ENCODE measurements at regions not wholly inside any gene's neighbourhood (a gene's known extent, or its start where the extent isn't known, plus 50 kb on each side); places are given as distances from the start of the nearest gene placed in this dataset.
"Not testable (repeated sequence)": the region's sequence is repeated elsewhere in the genome, so short reads cannot be mapped to it uniquely, and the experiment has no call there.

DNA sequence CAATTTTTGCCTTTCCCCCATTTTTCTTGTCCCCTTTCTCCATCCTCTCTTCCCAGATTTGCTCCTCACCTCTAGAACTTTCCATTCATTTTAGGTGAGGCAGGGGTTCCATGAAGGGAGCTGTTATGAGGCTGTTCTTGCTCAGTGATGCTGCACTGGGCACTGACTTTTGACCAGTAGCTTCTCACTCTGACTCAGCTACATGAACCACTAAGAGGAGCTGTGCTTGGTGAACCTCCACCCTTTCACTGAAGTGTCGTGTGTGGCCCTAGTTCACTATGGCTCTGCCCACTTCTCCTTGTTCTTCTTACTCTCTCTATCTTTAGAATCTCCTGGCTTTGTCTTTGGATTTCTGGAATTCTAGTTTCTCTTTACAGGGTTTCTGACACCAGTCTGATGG lies 73.4 kb upstream of the ADRA1D start:
- DNase-seq = no peak
- no peaks in the 10 kb centered on the region for H3K4me1 ChIP-seq
- H3K27ac ChIP-seq = no peak overlapping the region
- H3K36me3 ChIP-seq = no peaks in the 10 kb centered on the region
- intact Hi-C loops (cut with DNase I; ENCODE audit: low total_unique reads) = no loop called here
- TF ChIP-seq EP300 (IDR thresholded peaks at IDR 0.05) (no peak), POLR2A (IDR thresholded peaks at IDR 0.05) (no peak), POLR2AphosphoS5 (IDR thresholded peaks at IDR 0.05) (no peak)
- TF ChIP-seq, protein P1, sequence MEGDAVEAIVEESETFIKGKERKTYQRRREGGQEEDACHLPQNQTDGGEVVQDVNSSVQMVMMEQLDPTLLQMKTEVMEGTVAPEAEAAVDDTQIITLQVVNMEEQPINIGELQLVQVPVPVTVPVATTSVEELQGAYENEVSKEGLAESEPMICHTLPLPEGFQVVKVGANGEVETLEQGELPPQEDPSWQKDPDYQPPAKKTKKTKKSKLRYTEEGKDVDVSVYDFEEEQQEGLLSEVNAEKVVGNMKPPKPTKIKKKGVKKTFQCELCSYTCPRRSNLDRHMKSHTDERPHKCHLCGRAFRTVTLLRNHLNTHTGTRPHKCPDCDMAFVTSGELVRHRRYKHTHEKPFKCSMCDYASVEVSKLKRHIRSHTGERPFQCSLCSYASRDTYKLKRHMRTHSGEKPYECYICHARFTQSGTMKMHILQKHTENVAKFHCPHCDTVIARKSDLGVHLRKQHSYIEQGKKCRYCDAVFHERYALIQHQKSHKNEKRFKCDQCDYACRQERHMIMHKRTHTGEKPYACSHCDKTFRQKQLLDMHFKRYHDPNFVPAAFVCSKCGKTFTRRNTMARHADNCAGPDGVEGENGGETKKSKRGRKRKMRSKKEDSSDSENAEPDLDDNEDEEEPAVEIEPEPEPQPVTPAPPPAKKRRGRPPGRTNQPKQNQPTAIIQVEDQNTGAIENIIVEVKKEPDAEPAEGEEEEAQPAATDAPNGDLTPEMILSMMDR (IDR thresholded peaks at IDR 0.05) = no peak
- H3K9me3 ChIP-seq = peaks cover 0 to 7% (median 0%) of the 10 kb centered on the region in 4 donors
- no peaks in the 10 kb centered on the region for H3K27me3 ChIP-seq
- no peak overlapping the region for H3K4me3 ChIP-seq
- 46 to 90% (median 64%) methylated on average over 1 of the region's 1 CpG for WGBS, 5 donors

DNA sequence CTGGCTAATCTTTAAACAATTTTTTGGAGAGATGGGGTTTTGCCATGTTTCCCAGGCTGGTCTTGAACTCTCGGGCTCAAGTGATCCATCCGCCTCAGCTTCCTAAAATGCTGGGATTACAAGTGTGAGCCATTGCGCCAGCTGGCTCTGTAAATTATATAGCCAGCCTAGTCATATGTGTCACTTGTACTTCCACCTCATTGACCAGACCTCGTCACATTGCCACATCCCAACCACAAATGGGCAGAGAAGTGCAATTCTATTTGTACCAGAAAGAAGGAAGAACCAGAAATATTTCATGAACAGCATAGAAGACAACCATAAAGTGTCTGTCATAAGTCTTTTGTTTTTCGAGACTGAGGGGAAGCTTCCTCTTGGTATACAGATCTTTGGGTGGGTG lies 71.2 kb upstream of the ADRA1D start:
- WGBS, 5 donors = 77 to 89% (median 81%) methylated on average over 5 of the region's 5 CpGs
- TF ChIP-seq, protein P1 (IDR thresholded peaks at IDR 0.05) = no peak
- TF ChIP-seq POLR2A (IDR thresholded peaks at IDR 0.05) = no peak
- TF ChIP-seq POLR2AphosphoS5 (IDR thresholded peaks at IDR 0.05) = no peak
- no peak for TF ChIP-seq EP300 (IDR thresholded peaks at IDR 0.05)
- no peak overlapping the region for H3K27ac ChIP-seq
- H3K27me3 ChIP-seq = no peaks in the 10 kb centered on the region
- H3K4me1 ChIP-seq = no peaks in the 10 kb centered on the region
- H3K36me3 ChIP-seq = no peaks in the 10 kb centered on the region
- intact Hi-C loops (cut with DNase I; ENCODE audit: low total_unique reads) = no loop called here
- no peak overlapping the region for H3K4me3 ChIP-seq
- no peak for DNase-seq
- no peaks in the 10 kb centered on the region for H3K9me3 ChIP-seq

DNA sequence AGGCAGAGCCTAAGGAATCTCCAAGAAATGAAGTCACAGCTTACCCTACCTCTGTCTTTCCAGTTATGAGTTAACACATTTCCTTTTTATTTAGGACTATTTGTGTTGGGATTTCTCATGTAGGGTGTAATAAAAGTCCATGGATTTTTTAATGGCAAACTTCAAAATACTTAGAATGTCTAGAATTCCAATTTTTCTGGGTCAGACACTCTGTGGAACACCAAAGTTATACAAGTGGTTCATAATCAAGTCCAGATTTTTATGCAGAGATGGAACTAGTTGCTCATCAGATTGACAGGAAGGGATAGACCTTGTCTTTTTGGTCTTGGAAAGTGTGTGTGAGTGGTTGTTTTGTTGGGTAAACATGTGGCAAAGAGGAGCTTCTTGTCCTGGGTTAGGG lies 69.8 kb upstream of the ADRA1D start:
- Histone ChIP-seq H3K27me3 (no peaks in the 10 kb centered on the region), H3K36me3 (no peaks in the 10 kb centered on the region), H3K27ac (no peak overlapping the region), H3K4me1 (no peaks in the 10 kb centered on the region), H3K4me3 (no peak overlapping the region), H3K9me3 (no peaks in the 10 kb centered on the region)
- intact Hi-C loops (cut with DNase I; ENCODE audit: low total_unique reads) = no loop called here
- no peak for DNase-seq
- TF ChIP-seq, protein P1 (IDR thresholded peaks at IDR 0.05) = no peak
- TF ChIP-seq EP300 (IDR thresholded peaks at IDR 0.05) (no peak), POLR2A (IDR thresholded peaks at IDR 0.05) (no peak), POLR2AphosphoS5 (IDR thresholded peaks at IDR 0.05) (no peak)

DNA sequence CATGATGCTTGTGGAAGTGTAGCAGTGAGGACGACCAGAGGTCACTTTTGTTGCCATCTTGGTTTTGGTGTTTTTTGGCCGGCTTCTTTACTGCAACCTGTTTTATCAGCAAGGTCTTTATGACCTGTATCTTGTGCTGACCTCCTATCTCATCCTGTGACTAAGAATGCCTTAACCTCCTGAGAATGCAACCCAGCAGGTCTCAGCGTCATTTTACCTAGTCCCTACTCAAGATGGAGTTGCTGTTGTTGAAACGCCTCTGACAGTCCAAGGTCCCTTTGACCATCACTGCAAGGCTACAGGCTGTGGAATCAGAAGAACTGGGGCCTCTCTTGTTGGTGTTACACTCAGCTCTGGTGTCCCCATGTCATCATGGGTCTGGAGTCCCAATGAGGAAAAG lies 61.5 kb upstream of the ADRA1D start:
- 73 to 90% (median 83%) methylated on average over 4 of the region's 4 CpGs for WGBS, 5 donors
- H3K9me3 ChIP-seq = peaks cover 0 to 18% (median 8%) of the 10 kb centered on the region in 4 donors
- H3K4me3 ChIP-seq; intact Hi-C loops (cut with DNase I; ENCODE audit: low total_unique reads); DNase-seq; H3K27me3 ChIP-seq; H3K36me3 ChIP-seq; H3K4me1 ChIP-seq; H3K27ac ChIP-seq: not testable (repeated sequence)

DNA sequence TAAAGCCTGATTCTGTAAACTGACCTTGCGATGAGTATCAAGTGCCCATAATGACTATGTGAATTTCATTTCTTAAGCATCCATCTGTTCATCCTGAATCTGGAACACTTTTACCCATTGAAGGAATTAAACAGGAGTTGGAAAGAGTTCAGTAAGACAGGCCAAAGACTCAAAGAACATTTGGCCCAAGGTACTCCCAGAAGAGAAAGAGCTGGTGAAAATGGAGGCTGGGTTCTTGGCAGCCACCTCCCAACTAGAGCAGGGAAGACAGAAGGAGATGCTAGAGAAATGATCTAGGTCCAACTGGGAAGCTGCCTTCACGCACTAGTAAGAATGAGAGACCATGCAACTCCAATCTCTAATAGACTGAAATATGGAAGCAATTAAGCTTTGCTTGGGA lies 57.1 kb upstream of the ADRA1D start:
- Histone ChIP-seq H3K4me1 (no peaks in the 10 kb centered on the region), H3K36me3 (no peaks in the 10 kb centered on the region), H3K4me3 (no peak overlapping the region), H3K27ac (no peak overlapping the region), H3K9me3 (peaks cover 0 to 9% (median 6%) of the 10 kb centered on the region in 4 donors), H3K27me3 (no peaks in the 10 kb centered on the region)
- intact Hi-C loops (cut with DNase I; ENCODE audit: low total_unique reads) = no loop called here
- TF ChIP-seq POLR2AphosphoS5 (IDR thresholded peaks at IDR 0.05) (no peak), EP300 (IDR thresholded peaks at IDR 0.05) (no peak), POLR2A (IDR thresholded peaks at IDR 0.05) (no peak)
- TF ChIP-seq, protein P1 (IDR thresholded peaks at IDR 0.05) = no peak
- WGBS, 5 donors = 87 to 98% (median 95%) methylated on average over 2 of the region's 2 CpGs
- no peak for DNase-seq
